CD4-positive, alpha-beta T cell (primary cell): ENCODE measurements at regions not wholly inside any gene's neighbourhood (a gene's known extent, or its start where the extent isn't known, plus 50 kb on each side); places are given as distances from the start of the nearest gene placed in this dataset.

Experiments
- ATAC-seq: fragments of 200-7000 bp; cut with Tn5 transposase; one replicate; pipeline ENCODE4 v1.10.0; 2022; ENCODE audit warnings: mild to moderate bottlenecking; ENCODE audit not compliant: poor library complexity
- CTCF ChIA-PET: fragments of 350-600 bp; sonication (Branson Sonifier 250); formaldehyde crosslinking; loops from one replicate; lab custom pipeline; 2021; ENCODE audit warnings: antibody characterized with exemption, inconsistent platforms; lab: Charles Lee
- POLR2A ChIA-PET: fragments of 350-600 bp; sonication (Branson Sonifier 250); formaldehyde crosslinking; loops from one replicate; lab custom pipeline; 2021; ENCODE audit warnings: antibody characterized with exemption, inconsistent platforms; lab: Charles Lee
- DNase-seq, 14 experiments: peaks; one replicate each; pipeline ENCODE4 v3.0.0-alpha.2; 2013 to 2020; ENCODE audit warnings: mixed read lengths in 2 of 14
- H3K27ac ChIP-seq, 2 donors: one replicate each; pipeline versions ENCODE4 v1.5.1 to v1.7.0; 2013; ENCODE audit warnings: low read length in 2 of 2, low read depth in 1 of 2, mild to moderate bottlenecking in 1 of 2
- H3K27me3 ChIP-seq, 2 experiments: 1 replicate in 1 of 2; 2 replicates in 1 of 2; pipeline versions ENCODE4 v1.6.1 to v1.7.0; 2013; ENCODE audit warnings: low read length in 2 of 2, control low read depth in 1 of 2, mild to moderate bottlenecking in 1 of 2, moderate library complexity in 1 of 2; ENCODE audit not compliant: insufficient read depth in 2 of 2, control insufficient read depth in 1 of 2
- H3K36me3 ChIP-seq: one replicate; pipeline ENCODE4 v1.6.1; 2013; ENCODE audit warnings: low read length, control low read depth; ENCODE audit not compliant: insufficient read depth
- H3K4me1 ChIP-seq: one replicate; pipeline ENCODE4 v1.6.1; 2013; ENCODE audit warnings: low read length, control low read depth; ENCODE audit not compliant: insufficient read depth
- H3K4me3 ChIP-seq: one replicate; pipeline ENCODE4 v1.5.1; 2013; ENCODE audit warnings: mild to moderate bottlenecking, low read length, moderate library complexity
- H3K9me3 ChIP-seq, 2 experiments: 1 replicate in 1 of 2; 2 replicates in 1 of 2; pipeline versions ENCODE4 v1.6.1 to v1.7.0; 2013; ENCODE audit warnings: low read length in 2 of 2, mild to moderate bottlenecking in 2 of 2, control low read depth in 1 of 2, moderate library complexity in 1 of 2; ENCODE audit not compliant: control insufficient read depth in 1 of 2, insufficient read depth in 1 of 2
- H3K27ac Mint-ChIP-seq: one replicate; pipeline ENCODE4 v1.8.0; 2020; ENCODE audit warnings: mixed read lengths
- H3K27me3 Mint-ChIP-seq: one replicate; pipeline ENCODE4 v1.8.0; 2021; ENCODE audit warnings: mixed read lengths
- H3K36me3 Mint-ChIP-seq: one replicate; pipeline ENCODE4 v1.8.0; 2021; ENCODE audit warnings: low read depth, mixed read lengths
- H3K4me1 Mint-ChIP-seq: one replicate; pipeline ENCODE4 v1.8.0; 2021; ENCODE audit warnings: low read depth, mixed read lengths
- H3K4me3 Mint-ChIP-seq: one replicate; pipeline ENCODE4 v1.8.0; 2020; ENCODE audit warnings: mild to moderate bottlenecking, mixed read lengths
- H3K9me3 Mint-ChIP-seq: one replicate; pipeline ENCODE4 v1.8.0; 2020; ENCODE audit warnings: mixed read lengths
- CTCF ChIP-seq: fragments of 200-600 bp; IDR thresholded peaks from one replicate; pipeline ENCODE4 v1.8.0; 2022; ENCODE audit warnings: antibody characterized with exemption, mild to moderate bottlenecking
- intact Hi-C, 2 experiments: fragments of 100-400 bp; cut with DNase I in 1 of 2; cut with micrococcal nuclease in 1 of 2; formaldehyde crosslinking; loops; one replicate each; pipeline versions ENCODE4 v1.15.1 to v1.9.0; 2023 to 2025; cut with DNase I, micrococcal nuclease

GRCh38 chr4:127007305-127007704, 625.5 kb upstream of the INTU start:
- H3K4me3 Mint-ChIP-seq = no peak overlapping the region
- peaks cover 3% of the 10 kb centered on the region for H3K9me3 Mint-ChIP-seq
- H3K36me3 Mint-ChIP-seq = no peaks in the 10 kb centered on the region
- ChIA-PET POLR2A (no interaction called here), CTCF (no interaction called here)
- Histone ChIP-seq H3K36me3 (no peaks in the 10 kb centered on the region), H3K27me3 (no peaks in the 10 kb centered on the region), H3K4me1 (no peaks in the 10 kb centered on the region), H3K9me3 (no peaks in the 10 kb centered on the region), H3K4me3 (no peak overlapping the region), H3K27ac (no peak overlapping the region)
- no peak for ATAC-seq
- no peak overlapping the region for H3K27ac Mint-ChIP-seq
- H3K4me1 Mint-ChIP-seq = no peaks in the 10 kb centered on the region
- intact Hi-C loops = no loop called here
- no peak for TF ChIP-seq CTCF
- H3K27me3 Mint-ChIP-seq = no peaks in the 10 kb centered on the region
- no peak for DNase-seq

GRCh38 chr4:127012549-127012948, 620.2 kb upstream of the INTU start:
- Histone ChIP-seq H3K4me1 (no peaks in the 10 kb centered on the region), H3K36me3 (no peaks in the 10 kb centered on the region), H3K27ac (no peak overlapping the region), H3K27me3 (no peaks in the 10 kb centered on the region), H3K9me3 (no peaks in the 10 kb centered on the region), H3K4me3 (no peak overlapping the region)
- no peaks in the 10 kb centered on the region for H3K4me1 Mint-ChIP-seq
- no peaks in the 10 kb centered on the region for H3K36me3 Mint-ChIP-seq
- ATAC-seq (no peak), DNase-seq (no peak)
- ChIA-PET POLR2A (no interaction called here), CTCF (no interaction called here)
- intact Hi-C loops = no loop called here
- H3K27me3 Mint-ChIP-seq = no peaks in the 10 kb centered on the region
- H3K4me3 Mint-ChIP-seq = no peak overlapping the region
- peaks cover 3% of the 10 kb centered on the region for H3K9me3 Mint-ChIP-seq
- H3K27ac Mint-ChIP-seq = no peak overlapping the region
- TF ChIP-seq CTCF = no peak

GRCh38 chr4:127015667-127016117, 617.1 kb upstream of the INTU start:
- H3K27me3 ChIP-seq = no peaks in the 10 kb centered on the region
- no peak overlapping the region for H3K4me3 ChIP-seq
- Mint-ChIP-seq H3K9me3 (peaks cover 2% of the 10 kb centered on the region), H3K27ac (no peak overlapping the region), H3K36me3 (no peaks in the 10 kb centered on the region), H3K27me3 (no peaks in the 10 kb centered on the region), H3K4me3 (no peak overlapping the region), H3K4me1 (no peaks in the 10 kb centered on the region)
- POLR2A ChIA-PET = no interaction called here
- H3K9me3 ChIP-seq = no peaks in the 10 kb centered on the region
- no peak for DNase-seq
- no peaks in the 10 kb centered on the region for H3K4me1 ChIP-seq
- no peak for TF ChIP-seq CTCF
- no peak overlapping the region for H3K27ac ChIP-seq
- intact Hi-C loops = no loop called here
- no peaks in the 10 kb centered on the region for H3K36me3 ChIP-seq
- CTCF ChIA-PET = no interaction called here
- ATAC-seq = no peak
